ENCODE measurements at regions not wholly inside any gene's neighbourhood (a gene's known extent, or its start where the extent isn't known, plus 50 kb on each side); places are given as distances from the start of the nearest gene placed in this dataset.

DNA sequence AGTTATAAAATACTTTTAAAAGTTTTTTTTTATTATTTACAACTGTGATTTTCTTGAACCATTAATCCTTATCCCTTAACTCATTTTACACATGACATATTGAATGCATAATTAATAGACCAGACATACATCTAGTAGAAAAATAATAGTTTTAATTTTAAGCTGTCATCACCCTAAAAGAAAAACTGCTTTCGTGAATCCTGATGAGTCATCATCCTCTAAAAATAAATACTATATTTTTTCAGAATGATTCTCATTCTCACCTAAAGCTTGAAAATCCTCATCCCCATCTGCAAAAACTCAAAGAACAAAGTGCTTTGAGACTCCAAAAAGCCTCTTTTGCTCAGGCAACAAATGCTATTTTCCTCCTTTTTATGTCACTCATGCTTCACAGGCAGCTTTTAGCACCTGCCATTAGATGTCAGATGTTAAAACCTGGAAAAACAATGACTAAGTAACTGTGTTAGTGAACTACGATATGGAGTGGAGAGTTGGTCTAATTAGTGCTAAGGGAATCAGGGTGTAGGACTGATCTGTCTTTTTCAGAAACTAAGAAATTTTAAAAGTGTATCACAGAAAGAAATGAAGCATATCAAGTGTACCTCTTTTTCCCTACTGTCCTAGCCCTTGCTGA is 297.6 kb downstream of the TMX3 start:
- H3K27me3 ChIP-seq, result no peaks in the 10 kb centered on the region
- no peaks in the 10 kb centered on the region for H3K9me3 ChIP-seq
- TF ChIP-seq CTCF (IDR thresholded peaks at IDR 0.05), result no peak
- no peaks in the 10 kb centered on the region for H3K36me3 ChIP-seq
- no peak overlapping the region for H3K4me3 ChIP-seq
- DNase-seq, result no peak
- no peak overlapping the region for H3K27ac ChIP-seq
- H3K4me1 ChIP-seq, result no peaks in the 10 kb centered on the region
- intact Hi-C loops (cut with DNase I; ENCODE audit: low total_unique reads), result no loop called here

- H3K4me3 ChIP-seq, result no peak overlapping the region
- H3K4me1 ChIP-seq, result no peaks in the 10 kb centered on the region
- DNase-seq, result no peak
- no peak for TF ChIP-seq CTCF (IDR thresholded peaks at IDR 0.05)
- no peaks in the 10 kb centered on the region for H3K9me3 ChIP-seq
- intact Hi-C loops (cut with DNase I; ENCODE audit: low total_unique reads), result no loop called here
- no peaks in the 10 kb centered on the region for H3K27me3 ChIP-seq
- H3K27ac ChIP-seq, result no peak overlapping the region
- H3K36me3 ChIP-seq, result no peaks in the 10 kb centered on the region
Observed at GRCh38 chr18:68414407-68414806, 300.5 kb downstream of the TMX3 start.

DNA sequence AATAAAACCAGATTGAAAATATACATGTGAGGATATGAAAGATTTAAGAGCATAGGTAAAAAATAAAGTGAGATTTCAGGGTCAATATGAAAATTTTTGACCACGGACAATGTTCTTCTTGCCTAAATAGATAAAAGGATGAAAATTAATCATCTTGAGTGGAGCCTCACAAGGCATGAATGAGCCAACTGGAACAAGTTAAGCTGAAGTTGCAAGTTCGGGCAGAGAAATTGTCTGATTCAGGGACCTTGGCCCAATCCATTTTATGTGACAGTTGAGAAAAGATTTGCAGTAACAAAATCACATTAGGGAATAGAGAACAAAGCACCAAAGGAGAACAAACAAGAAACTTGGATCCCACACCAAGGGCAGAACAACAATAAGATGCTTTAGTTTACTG is 305.3 kb downstream of the TMX3 start:
- H3K4me1 ChIP-seq, result no peaks in the 10 kb centered on the region
- no peak for DNase-seq
- H3K9me3 ChIP-seq, result no peaks in the 10 kb centered on the region
- no peaks in the 10 kb centered on the region for H3K36me3 ChIP-seq
- no peak for TF ChIP-seq CTCF (IDR thresholded peaks at IDR 0.05)
- no peak overlapping the region for H3K4me3 ChIP-seq
- intact Hi-C loops (cut with DNase I; ENCODE audit: low total_unique reads), result no loop called here
- no peak overlapping the region for H3K27ac ChIP-seq
- H3K27me3 ChIP-seq, result no peaks in the 10 kb centered on the region

GRCh38 chr18:68406761-68407160 is 308.1 kb downstream of the TMX3 start:
- no peaks in the 10 kb centered on the region for H3K36me3 ChIP-seq
- TF ChIP-seq CTCF (IDR thresholded peaks at IDR 0.05), result no peak
- no peaks in the 10 kb centered on the region for H3K27me3 ChIP-seq
- H3K4me3 ChIP-seq, result no peak overlapping the region
- DNase-seq, result no peak
- H3K4me1 ChIP-seq, result no peaks in the 10 kb centered on the region
- intact Hi-C loops (cut with DNase I; ENCODE audit: low total_unique reads), result no loop called here
- no peaks in the 10 kb centered on the region for H3K9me3 ChIP-seq
- H3K27ac ChIP-seq, result no peak overlapping the region

- no peak for TF ChIP-seq CTCF (IDR thresholded peaks at IDR 0.05)
- Histone ChIP-seq H3K9me3 (no peaks in the 10 kb centered on the region), H3K27me3 (no peaks in the 10 kb centered on the region), H3K4me1 (no peaks in the 10 kb centered on the region), H3K27ac (no peak overlapping the region), H3K4me3 (no peak overlapping the region), H3K36me3 (no peaks in the 10 kb centered on the region)
- no peak for DNase-seq
- intact Hi-C loops (cut with DNase I; ENCODE audit: low total_unique reads), result no loop called here
Observed at GRCh38 chr18:68402784-68403183, 312.1 kb downstream of the TMX3 start.

GRCh38 chr18:68400889-68401288 is 314.0 kb downstream of the TMX3 start:
- no peak for DNase-seq
- H3K27me3 ChIP-seq, result no peaks in the 10 kb centered on the region
- H3K4me1 ChIP-seq, result no peaks in the 10 kb centered on the region
- no peak overlapping the region for H3K27ac ChIP-seq
- no peak for TF ChIP-seq CTCF (IDR thresholded peaks at IDR 0.05)
- H3K36me3 ChIP-seq, result no peaks in the 10 kb centered on the region
- intact Hi-C loops (cut with DNase I; ENCODE audit: low total_unique reads), result no loop called here
- H3K4me3 ChIP-seq, result no peak overlapping the region
- H3K9me3 ChIP-seq, result no peaks in the 10 kb centered on the region
